ENCODE measurements at regions not wholly inside any gene's neighbourhood (a gene's known extent, or its start where the extent isn't known, plus 50 kb on each side); places are given as distances from the start of the nearest gene placed in this dataset.

GRCh38 chr1:5254975-5255374 lies 600.6 kb downstream of the AJAP1 start:
- TF ChIP-seq, protein P1, sequence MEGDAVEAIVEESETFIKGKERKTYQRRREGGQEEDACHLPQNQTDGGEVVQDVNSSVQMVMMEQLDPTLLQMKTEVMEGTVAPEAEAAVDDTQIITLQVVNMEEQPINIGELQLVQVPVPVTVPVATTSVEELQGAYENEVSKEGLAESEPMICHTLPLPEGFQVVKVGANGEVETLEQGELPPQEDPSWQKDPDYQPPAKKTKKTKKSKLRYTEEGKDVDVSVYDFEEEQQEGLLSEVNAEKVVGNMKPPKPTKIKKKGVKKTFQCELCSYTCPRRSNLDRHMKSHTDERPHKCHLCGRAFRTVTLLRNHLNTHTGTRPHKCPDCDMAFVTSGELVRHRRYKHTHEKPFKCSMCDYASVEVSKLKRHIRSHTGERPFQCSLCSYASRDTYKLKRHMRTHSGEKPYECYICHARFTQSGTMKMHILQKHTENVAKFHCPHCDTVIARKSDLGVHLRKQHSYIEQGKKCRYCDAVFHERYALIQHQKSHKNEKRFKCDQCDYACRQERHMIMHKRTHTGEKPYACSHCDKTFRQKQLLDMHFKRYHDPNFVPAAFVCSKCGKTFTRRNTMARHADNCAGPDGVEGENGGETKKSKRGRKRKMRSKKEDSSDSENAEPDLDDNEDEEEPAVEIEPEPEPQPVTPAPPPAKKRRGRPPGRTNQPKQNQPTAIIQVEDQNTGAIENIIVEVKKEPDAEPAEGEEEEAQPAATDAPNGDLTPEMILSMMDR (IDR thresholded peaks at IDR 0.05), result no peak
- TF ChIP-seq POLR2A (IDR thresholded peaks at IDR 0.05), result no peak
